SU-DHL-6 (cell line): ENCODE measurements at regions not wholly inside any gene's neighbourhood (a gene's known extent, or its start where the extent isn't known, plus 50 kb on each side); places are given as distances from the start of the nearest gene placed in this dataset.

ENCODE experiments used
- H2AFZ ChIP-seq: fragments of 200-600 bp; sonication (generic); 2 replicates; pipeline ENCODE4 v1.6.1; 2014; ENCODE audit warnings: low read depth, mild to moderate bottlenecking, moderate library complexity, mixed read lengths, antibody characterized with exemption, low read length; ENCODE audit not compliant: severe bottlenecking
- H3F3A ChIP-seq: fragments of 200-600 bp; shearing (Covaris generic); 2 replicates; pipeline ENCODE4 v1.6.0; 2016; ENCODE audit warnings: antibody characterized with exemption, mild to moderate bottlenecking; ENCODE audit not compliant: insufficient read depth
- H3K27ac ChIP-seq: fragments of 200-600 bp; sonication (generic); 2 replicates; pipeline ENCODE4 v1.5.1; 2016; ENCODE audit warnings: low read depth, mild to moderate bottlenecking, low read length, moderate library complexity, mixed read lengths
- H3K27me3 ChIP-seq: fragments of 200-600 bp; sonication (generic), shearing (Covaris generic); 2 replicates; pipeline ENCODE4 v1.6.0; 2014; ENCODE audit warnings: mild to moderate bottlenecking, low read length
- H3K36me3 ChIP-seq: fragments of 200-600 bp; sonication (generic); 2 replicates; pipeline ENCODE4 v1.6.1; 2014; ENCODE audit warnings: mild to moderate bottlenecking, low read length, mixed read lengths
- H3K4me2 ChIP-seq: fragments of 300-600, 200-600 bp; shearing (Covaris generic), sonication (generic); 2 replicates; pipeline ENCODE4 v1.6.0; 2014; ENCODE audit warnings: low read length, low read depth, mild to moderate bottlenecking; ENCODE audit not compliant: poor library complexity, severe bottlenecking
- H3K4me3 ChIP-seq: fragments of 200-600 bp; sonication (generic); 2 replicates; pipeline ENCODE4 v1.5.1; 2014; ENCODE audit warnings: antibody characterized with exemption, low read length, mild to moderate bottlenecking, mixed read lengths; ENCODE audit not compliant: insufficient read depth, poor library complexity, severe bottlenecking
- H3K79me2 ChIP-seq: fragments of 200-600 bp; sonication (generic); 2 replicates; pipeline ENCODE4 v1.6.1; 2014; ENCODE audit warnings: mild to moderate bottlenecking, low read length, moderate library complexity; ENCODE audit not compliant: insufficient read depth
- H3K9ac ChIP-seq: fragments of 200-600 bp; sonication (generic); 2 replicates; pipeline ENCODE4 v1.7.0; 2014; ENCODE audit warnings: mild to moderate bottlenecking, low read length
- H3K9me2 ChIP-seq: fragments of 200-600 bp; sonication (generic); replicated peaks from 2 replicates; pipeline ENCODE4 v1.6.1; 2014; ENCODE audit warnings: low read length; ENCODE audit not compliant: insufficient read depth
- H3K9me3 ChIP-seq: fragments of 200-600 bp; sonication (generic); 2 replicates; pipeline ENCODE4 v1.6.1; 2014; ENCODE audit warnings: low read length, mixed read lengths; ENCODE audit not compliant: insufficient read depth
- H4K20me1 ChIP-seq: fragments of 200-600 bp; sonication (generic); 2 replicates; pipeline ENCODE4 v1.6.1; 2014; ENCODE audit warnings: low read depth, mild to moderate bottlenecking, antibody characterized with exemption, low read length, moderate library complexity, mixed read lengths
- CTCF ChIP-seq: fragments of 200-600 bp; sonication (generic); IDR thresholded peaks from one replicate; pipeline ENCODE4 v1.5.1; 2017; ENCODE audit warnings: antibody characterized with exemption, mild to moderate bottlenecking, low read length, moderate library complexity; ENCODE audit not compliant: insufficient read depth, poor library complexity, severe bottlenecking
- EZH2phosphoT487 ChIP-seq: fragments of 200-600 bp; sonication (generic), shearing (Covaris generic); conservative IDR thresholded peaks from 2 replicates; pipeline ENCODE4 v1.6.1; 2018; ENCODE audit warnings: mild to moderate bottlenecking, antibody characterized with exemption, low read length, moderate library complexity, mixed read lengths

DNA sequence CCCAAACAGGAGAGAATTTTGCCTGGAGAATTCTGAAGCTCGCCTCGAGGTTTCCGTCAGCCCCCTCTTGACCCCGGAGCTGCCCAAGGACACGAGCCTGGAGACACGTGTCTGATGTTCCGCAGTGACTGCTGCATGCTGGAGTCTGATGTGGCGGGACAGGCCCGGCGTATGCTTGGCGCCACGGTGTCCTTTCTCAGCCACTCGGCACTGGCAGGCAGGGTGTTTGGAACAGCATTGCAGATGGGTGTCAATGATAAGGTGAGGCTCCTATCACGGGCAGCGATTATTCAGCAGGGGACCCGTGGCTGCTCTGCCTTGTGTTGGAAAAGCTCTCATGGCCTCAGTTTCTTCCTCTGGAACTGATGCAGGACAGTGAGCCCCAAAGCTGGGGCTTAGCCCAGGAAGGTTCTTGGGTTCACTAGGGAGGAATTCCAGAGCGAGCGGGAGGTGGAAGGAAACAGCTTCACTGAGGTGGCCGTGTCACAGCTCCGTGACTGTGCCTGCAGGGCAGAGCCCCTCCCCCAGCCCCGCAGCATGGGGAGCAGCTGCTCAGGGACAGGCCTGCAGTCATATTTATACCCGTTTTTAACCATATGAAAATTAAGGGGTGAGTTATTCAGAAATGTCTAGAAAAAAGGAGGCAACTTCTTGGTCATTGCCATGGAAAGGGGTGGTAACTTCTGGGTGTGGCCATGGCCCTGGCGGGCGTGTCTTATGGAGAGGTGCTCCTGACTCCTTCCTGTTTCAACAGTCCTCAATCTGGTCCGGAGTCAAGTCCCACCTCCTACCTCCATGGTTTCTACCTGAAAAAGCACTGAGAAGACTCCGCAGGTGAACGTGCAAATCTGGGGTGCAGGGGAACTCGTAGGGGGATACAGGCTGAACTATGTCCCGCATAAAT, 123.4 kb downstream of the SIK1 start:
- H3K36me3 ChIP-seq, result no peaks in the 10 kb centered on the region
- H3K9me2 ChIP-seq, result no peaks in the 10 kb centered on the region
- H3K79me2 ChIP-seq, result no peaks in the 10 kb centered on the region
- no peaks in the 10 kb centered on the region for H3K9me3 ChIP-seq
- no peak for TF ChIP-seq EZH2phosphoT487
- no peak for TF ChIP-seq CTCF
- H4K20me1 ChIP-seq, result no peaks in the 10 kb centered on the region
- no peak overlapping the region for H2AFZ ChIP-seq
- H3F3A ChIP-seq, result no peaks in the 10 kb centered on the region
- H3K4me2 ChIP-seq, result no peak overlapping the region
- no peak overlapping the region for H3K27ac ChIP-seq
- H3K4me3 ChIP-seq, result no peak overlapping the region
- no peaks in the 10 kb centered on the region for H3K27me3 ChIP-seq
- no peak overlapping the region for H3K9ac ChIP-seq

- no peaks in the 10 kb centered on the region for H4K20me1 ChIP-seq
- no peaks in the 10 kb centered on the region for H3K9me2 ChIP-seq
- H3K27ac ChIP-seq, result no peak overlapping the region
- no peaks in the 10 kb centered on the region for H3K36me3 ChIP-seq
- no peak overlapping the region for H3K9ac ChIP-seq
- no peaks in the 10 kb centered on the region for H3K9me3 ChIP-seq
- H2AFZ ChIP-seq, result no peak overlapping the region
- H3K27me3 ChIP-seq, result no peaks in the 10 kb centered on the region
- no peaks in the 10 kb centered on the region for H3K79me2 ChIP-seq
- H3F3A ChIP-seq, result no peaks in the 10 kb centered on the region
- TF ChIP-seq CTCF (no peak), EZH2phosphoT487 (no peak)
- H3K4me2 ChIP-seq, result no peak overlapping the region
- no peak overlapping the region for H3K4me3 ChIP-seq
These were observed 124.2 kb downstream of the SIK1 start for GRCh38 chr21:43302769-43303168.

DNA sequence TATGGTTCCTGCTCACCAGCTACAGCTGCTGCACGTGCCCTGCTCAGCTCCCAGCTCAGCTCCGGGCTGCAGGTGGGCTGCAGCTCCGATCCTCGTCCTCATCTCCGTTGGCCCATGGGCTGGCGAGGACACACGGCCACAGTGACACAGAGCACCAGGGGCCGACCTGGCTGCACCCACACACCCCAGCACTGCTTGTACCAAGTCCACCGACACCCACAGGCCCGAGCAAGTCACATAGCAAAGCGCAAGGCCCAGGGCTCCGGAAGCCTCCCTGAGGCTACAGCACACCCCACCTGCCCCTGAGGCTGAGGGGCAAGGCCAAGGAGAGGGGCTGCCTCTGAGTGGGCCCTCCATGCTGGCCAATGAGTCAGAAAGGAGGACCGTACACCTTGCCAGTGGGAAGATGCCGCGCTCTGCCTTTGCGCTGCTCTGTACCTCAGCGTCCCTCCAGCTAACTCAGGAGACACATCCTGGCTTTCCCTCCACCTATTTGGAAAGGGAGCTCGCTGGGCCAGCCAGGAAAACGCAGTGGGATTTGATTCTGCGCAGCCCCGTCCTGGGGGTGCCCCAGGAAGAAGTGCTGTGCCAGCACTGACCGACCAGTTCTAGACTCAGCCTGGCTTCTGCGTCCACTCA, 124.8 kb downstream of the SIK1 start:
- Histone ChIP-seq H3K4me2 (no peak overlapping the region), H3K79me2 (no peaks in the 10 kb centered on the region), H3K27ac (no peak overlapping the region), H3K9me3 (no peaks in the 10 kb centered on the region), H2AFZ (no peak overlapping the region), H3K9me2 (no peaks in the 10 kb centered on the region), H3K36me3 (no peaks in the 10 kb centered on the region), H3K9ac (no peak overlapping the region), H3K27me3 (no peaks in the 10 kb centered on the region), H3K4me3 (no peak overlapping the region), H3F3A (no peaks in the 10 kb centered on the region), H4K20me1 (no peaks in the 10 kb centered on the region)
- no peak for TF ChIP-seq EZH2phosphoT487
- no peak for TF ChIP-seq CTCF
